IPS-18c (cell line): ENCODE measurements at regions not wholly inside any gene's neighbourhood (a gene's known extent, or its start where the extent isn't known, plus 50 kb on each side); places are given as distances from the start of the nearest gene placed in this dataset.
"Not testable (repeated sequence)": the region's sequence is repeated elsewhere in the genome, so short reads cannot be mapped to it uniquely, and the experiment has no call there.

Experiments
- H3K4me3 ChIP-seq: 2 replicates; pipeline ENCODE4 v1.7.0; 2013; ENCODE audit warnings: low read depth, mild to moderate bottlenecking, low read length, moderate library complexity; ENCODE audit not compliant: insufficient read depth
- H3K9me3 ChIP-seq: one replicate; pipeline ENCODE4 v1.6.1; 2013; ENCODE audit warnings: mild to moderate bottlenecking, low read length, moderate library complexity; ENCODE audit not compliant: control insufficient read depth, insufficient read depth

GRCh38 chr9:75246949-75247348 is 158.6 kb downstream of the OSTF1 start:
- peak overlapping the region; percentile 15; the same call in 1 of the 2 replicates for H3K4me3 ChIP-seq
- H3K9me3 ChIP-seq: peaks cover 3% of the 10 kb centered on the region

GRCh38 chr9:75265525-75265972 is 177.2 kb downstream of the OSTF1 start:
- Histone ChIP-seq H3K9me3 (no peaks in the 10 kb centered on the region), H3K4me3 (no peak overlapping the region)

GRCh38 chr9:75269197-75269596 is 180.9 kb downstream of the OSTF1 start:
- no peak overlapping the region for H3K4me3 ChIP-seq
- H3K9me3 ChIP-seq: no peaks in the 10 kb centered on the region

GRCh38 chr9:75273055-75273454 is 184.7 kb downstream of the OSTF1 start:
- H3K4me3 ChIP-seq, H3K9me3 ChIP-seq: not testable (repeated sequence)

- no peak overlapping the region for H3K4me3 ChIP-seq
- no peaks in the 10 kb centered on the region for H3K9me3 ChIP-seq
Measured at GRCh38 chr9:75274781-75275180, 186.5 kb downstream of the OSTF1 start.

GRCh38 chr9:75282047-75282446 is 193.7 kb downstream of the OSTF1 start:
- no peak overlapping the region for H3K4me3 ChIP-seq
- no peaks in the 10 kb centered on the region for H3K9me3 ChIP-seq

- no peak overlapping the region for H3K4me3 ChIP-seq
- H3K9me3 ChIP-seq: no peaks in the 10 kb centered on the region
Measured at GRCh38 chr9:75289332-75289731, 201.0 kb downstream of the OSTF1 start.

- Histone ChIP-seq H3K4me3 (no peak overlapping the region), H3K9me3 (no peaks in the 10 kb centered on the region)
Measured at GRCh38 chr9:75299324-75299723, 211.0 kb downstream of the OSTF1 start.

- no peak overlapping the region for H3K4me3 ChIP-seq
- no peaks in the 10 kb centered on the region for H3K9me3 ChIP-seq
Measured at GRCh38 chr9:75333624-75334023, 245.3 kb downstream of the OSTF1 start.

- Histone ChIP-seq H3K9me3 (peaks cover 9% of the 10 kb centered on the region), H3K4me3 (no peak overlapping the region)
Measured at GRCh38 chr9:75358846-75359245, 270.5 kb downstream of the OSTF1 start.

GRCh38 chr9:75359638-75360037 is 271.3 kb downstream of the OSTF1 start:
- peaks cover 9% of the 10 kb centered on the region for H3K9me3 ChIP-seq
- H3K4me3 ChIP-seq: no peak overlapping the region

- peaks cover 9% of the 10 kb centered on the region for H3K9me3 ChIP-seq
Measured at GRCh38 chr9:75360252-75360651, 271.9 kb downstream of the OSTF1 start.

GRCh38 chr9:75362446-75362845 is 274.1 kb downstream of the OSTF1 start:
- H3K4me3 ChIP-seq, H3K9me3 ChIP-seq: not testable (repeated sequence)

More at GRCh38 chr9:75360252-75360651, 271.9 kb downstream of the OSTF1 start:
- no peak overlapping the region for H3K4me3 ChIP-seq

GRCh38 chr9:75365196-75365595 is 276.9 kb downstream of the OSTF1 start:
- Histone ChIP-seq H3K9me3 (peaks cover 9% of the 10 kb centered on the region), H3K4me3 (no peak overlapping the region)

GRCh38 chr9:75369989-75370388 is 281.7 kb downstream of the OSTF1 start:
- Histone ChIP-seq H3K4me3 (no peak overlapping the region), H3K9me3 (no peaks in the 10 kb centered on the region)

GRCh38 chr9:75372499-75373268 is 284.4 kb downstream of the OSTF1 start:
- Histone ChIP-seq H3K4me3 (no peak overlapping the region), H3K9me3 (no peaks in the 10 kb centered on the region)

GRCh38 chr9:75376680-75377254 is 288.5 kb downstream of the OSTF1 start:
- Histone ChIP-seq H3K9me3 (no peaks in the 10 kb centered on the region), H3K4me3 (no peak overlapping the region)

- Histone ChIP-seq H3K9me3 (no peaks in the 10 kb centered on the region), H3K4me3 (no peak overlapping the region)
Measured at GRCh38 chr9:75378036-75378435, 289.7 kb downstream of the OSTF1 start.
